ENCODE measurements at regions not wholly inside any gene's neighbourhood (a gene's known extent, or its start where the extent isn't known, plus 50 kb on each side); places are given as distances from the start of the nearest gene placed in this dataset.

- no CpG with 5 or more reads among the region's 1 CpG for WGBS (ENCODE audit: insufficient coverage)
- no peak overlapping the region for H3K4me3 ChIP-seq (ENCODE audit: control extremely low read depth in 1 of 5, extremely low read depth in 1 of 5, insufficient read depth in 1 of 5, low read depth in 2 of 5, low read length in 4 of 5)
- DNase-seq (no peak), ATAC-seq (ENCODE audit: low read depth) (no peak)
- no peaks in the 10 kb centered on the region for H3K79me2 ChIP-seq (ENCODE audit: control insufficient read depth, insufficient read depth, low read length)
- Mint-ChIP-seq H3K27ac (no peak overlapping the region), H3K9me3 (ENCODE audit: insufficient read depth) (no peaks in the 10 kb centered on the region), H3K27me3 (no peaks in the 10 kb centered on the region), H3K4me1 (no peaks in the 10 kb centered on the region), H3K4me3 (no peak overlapping the region)
- no peaks in the 10 kb centered on the region for H4K20me1 ChIP-seq (ENCODE audit: control insufficient read depth, insufficient read depth, low read length, poor library complexity, severe bottlenecking)
- TF ChIP-seq EZH2 (IDR thresholded peaks at IDR 0.05; ENCODE audit: borderline replicate concordance, insufficient read depth, low read depth, low read length, poor library complexity, severe bottlenecking) (no peak), CTCF (IDR thresholded peaks at IDR 0.05) (no peak)
- no peak overlapping the region for H2AFZ ChIP-seq (ENCODE audit: insufficient read depth, low read depth, low read length, poor library complexity, severe bottlenecking)
- intact Hi-C loops (cut with micrococcal nuclease) = no loop called here
- no peaks in the 10 kb centered on the region for H3K36me3 ChIP-seq (replicated peaks in 1 of 2; ENCODE audit: control extremely low read depth in 1 of 2, control insufficient read depth in 1 of 2, extremely low read depth in 1 of 2, insufficient read depth in 2 of 2, low read length in 1 of 2)
- H3K4me1 ChIP-seq (ENCODE audit: control insufficient read depth in 2 of 2, insufficient read depth in 2 of 2, low read length in 2 of 2) = no peaks in the 10 kb centered on the region
- H3K9me3 ChIP-seq (ENCODE audit: control extremely low read depth in 1 of 3, control insufficient read depth in 2 of 3, insufficient read depth in 1 of 3, low read length in 2 of 3) = no peaks in the 10 kb centered on the region
- H3K27me3 ChIP-seq (replicated peaks in 1 of 4; ENCODE audit: control extremely low read depth in 1 of 4, control insufficient read depth in 3 of 4, insufficient read depth in 4 of 4, low read length in 3 of 4) = no peaks in the 10 kb centered on the region
- POLR2A ChIA-PET = no interaction called here
- CTCF ChIA-PET = no interaction called here
- H3K27ac ChIP-seq (ENCODE audit: low read length in 2 of 2) = no peak overlapping the region
- no peak overlapping the region for H3K9ac ChIP-seq (ENCODE audit: low read length)
- H3K4me2 ChIP-seq (replicated peaks; ENCODE audit: low read depth, low read length, poor library complexity, severe bottlenecking) = no peak overlapping the region
These were observed 995.8 kb upstream of the CDH2 start for GRCh38 chr18:29172756-29173067.

- POLR2A ChIA-PET = no interaction called here
- intact Hi-C loops (cut with micrococcal nuclease) = no loop called here
- no peaks in the 10 kb centered on the region for H3K4me1 Mint-ChIP-seq
These were observed 995.2 kb upstream of the CDH2 start for GRCh38 chr18:29171892-29172755.

More at GRCh38 chr18:29171892-29172755, 995.2 kb upstream of the CDH2 start:
- no peak for TF ChIP-seq CTCF (IDR thresholded peaks at IDR 0.05)
- no peak for TF ChIP-seq EZH2 (IDR thresholded peaks at IDR 0.05; ENCODE audit: borderline replicate concordance, insufficient read depth, low read depth, low read length, poor library complexity, severe bottlenecking)
- no peaks in the 10 kb centered on the region for H3K36me3 ChIP-seq (replicated peaks in 1 of 2; ENCODE audit: control extremely low read depth in 1 of 2, control insufficient read depth in 1 of 2, extremely low read depth in 1 of 2, insufficient read depth in 2 of 2, low read length in 1 of 2)
- H2AFZ ChIP-seq (ENCODE audit: insufficient read depth, low read depth, low read length, poor library complexity, severe bottlenecking) = no peak overlapping the region
- no peaks in the 10 kb centered on the region for H3K79me2 ChIP-seq (ENCODE audit: control insufficient read depth, insufficient read depth, low read length)
- no peak overlapping the region for H3K27ac Mint-ChIP-seq
- H3K27ac ChIP-seq (ENCODE audit: low read length in 2 of 2) = no peak overlapping the region
- H3K4me3 Mint-ChIP-seq = no peak overlapping the region
- H3K4me1 ChIP-seq (ENCODE audit: control insufficient read depth in 2 of 2, insufficient read depth in 2 of 2, low read length in 2 of 2) = no peaks in the 10 kb centered on the region
- H3K27me3 Mint-ChIP-seq = no peaks in the 10 kb centered on the region
- CTCF ChIA-PET = no interaction called here
- no peak for DNase-seq
- H4K20me1 ChIP-seq (ENCODE audit: control insufficient read depth, insufficient read depth, low read length, poor library complexity, severe bottlenecking) = no peaks in the 10 kb centered on the region
- WGBS (ENCODE audit: insufficient coverage) = no CpG with 5 or more reads among the region's 5 CpGs
- H3K4me2 ChIP-seq (replicated peaks; ENCODE audit: low read depth, low read length, poor library complexity, severe bottlenecking) = no peak overlapping the region
- no peak for ATAC-seq (ENCODE audit: low read depth)
- H3K4me3 ChIP-seq (ENCODE audit: control extremely low read depth in 1 of 5, extremely low read depth in 1 of 5, insufficient read depth in 1 of 5, low read depth in 2 of 5, low read length in 4 of 5) = no peak overlapping the region
- H3K9me3 Mint-ChIP-seq (ENCODE audit: insufficient read depth) = no peaks in the 10 kb centered on the region
- no peaks in the 10 kb centered on the region for H3K9me3 ChIP-seq (ENCODE audit: control extremely low read depth in 1 of 3, control insufficient read depth in 2 of 3, insufficient read depth in 1 of 3, low read length in 2 of 3)
- H3K9ac ChIP-seq (ENCODE audit: low read length) = no peak overlapping the region
- H3K27me3 ChIP-seq (replicated peaks in 1 of 4; ENCODE audit: control extremely low read depth in 1 of 4, control insufficient read depth in 3 of 4, insufficient read depth in 4 of 4, low read length in 3 of 4) = no peaks in the 10 kb centered on the region

Data from B cell (primary cell).